ENCODE measurements at regions not wholly inside any gene's neighbourhood (a gene's known extent, or its start where the extent isn't known, plus 50 kb on each side); places are given as distances from the start of the nearest gene placed in this dataset.

DNA sequence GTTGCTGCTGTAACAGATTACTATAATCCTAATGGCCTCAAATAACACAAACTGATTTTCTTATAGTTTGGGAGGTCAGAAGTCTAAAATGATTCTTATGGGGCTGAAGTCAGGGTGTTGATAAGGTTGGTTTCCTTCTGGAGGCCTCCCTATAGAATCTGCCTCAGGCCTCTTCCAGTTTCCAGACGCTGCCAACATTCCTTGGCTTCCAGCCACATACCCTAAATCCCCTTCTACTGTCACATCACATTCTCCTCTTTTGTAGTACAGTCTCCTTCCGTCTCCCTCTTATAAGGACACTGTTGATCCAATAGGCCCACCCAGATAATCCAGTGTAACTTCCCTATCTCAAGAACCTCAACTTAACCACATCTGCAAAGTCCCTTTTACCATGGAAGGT, 145.3 kb upstream of the NCAM2 start:
- peaks cover 4% of the 10 kb centered on the region; the same call in 1 of the 2 replicates for H3K9me3 ChIP-seq (ENCODE audit: control insufficient read depth, insufficient read depth, low read length)
- H3K27me3 ChIP-seq (ENCODE audit: control insufficient read depth, insufficient read depth, low read length) = no peaks in the 10 kb centered on the region
- no peak for DNase-seq (ENCODE audit: low read depth, low spot score)
- no peak overlapping the region for H3K27ac ChIP-seq (ENCODE audit: low read depth, low read length)
- POLR2A ChIA-PET = no interaction called here
- H3K4me3 ChIP-seq (ENCODE audit: low read depth, low read length) = no peak overlapping the region
- CTCF ChIA-PET = no interaction called here
- TF ChIP-seq, protein P1, sequence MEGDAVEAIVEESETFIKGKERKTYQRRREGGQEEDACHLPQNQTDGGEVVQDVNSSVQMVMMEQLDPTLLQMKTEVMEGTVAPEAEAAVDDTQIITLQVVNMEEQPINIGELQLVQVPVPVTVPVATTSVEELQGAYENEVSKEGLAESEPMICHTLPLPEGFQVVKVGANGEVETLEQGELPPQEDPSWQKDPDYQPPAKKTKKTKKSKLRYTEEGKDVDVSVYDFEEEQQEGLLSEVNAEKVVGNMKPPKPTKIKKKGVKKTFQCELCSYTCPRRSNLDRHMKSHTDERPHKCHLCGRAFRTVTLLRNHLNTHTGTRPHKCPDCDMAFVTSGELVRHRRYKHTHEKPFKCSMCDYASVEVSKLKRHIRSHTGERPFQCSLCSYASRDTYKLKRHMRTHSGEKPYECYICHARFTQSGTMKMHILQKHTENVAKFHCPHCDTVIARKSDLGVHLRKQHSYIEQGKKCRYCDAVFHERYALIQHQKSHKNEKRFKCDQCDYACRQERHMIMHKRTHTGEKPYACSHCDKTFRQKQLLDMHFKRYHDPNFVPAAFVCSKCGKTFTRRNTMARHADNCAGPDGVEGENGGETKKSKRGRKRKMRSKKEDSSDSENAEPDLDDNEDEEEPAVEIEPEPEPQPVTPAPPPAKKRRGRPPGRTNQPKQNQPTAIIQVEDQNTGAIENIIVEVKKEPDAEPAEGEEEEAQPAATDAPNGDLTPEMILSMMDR (IDR thresholded peaks at IDR 0.05; ENCODE audit: low read depth, low read length) = no peak

DNA sequence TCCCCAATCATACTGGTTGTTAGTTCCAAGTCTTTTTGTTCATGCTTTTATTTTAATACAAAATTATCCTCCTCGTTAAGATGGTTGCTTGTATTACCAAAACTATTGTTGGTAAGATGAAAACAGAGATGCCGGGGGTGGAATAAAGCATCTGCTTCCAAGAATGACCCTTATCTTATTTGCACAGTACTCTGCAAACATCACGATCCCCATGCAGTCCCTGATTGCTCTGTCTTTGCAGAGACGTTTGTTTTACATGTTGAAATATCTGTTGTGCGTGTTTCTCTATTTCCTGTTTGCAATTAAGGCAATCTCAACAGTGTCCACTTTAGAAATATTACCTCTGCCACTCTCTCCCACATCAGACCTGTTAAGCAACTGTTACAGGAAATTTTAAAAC, 141.3 kb upstream of the NCAM2 start:
- Histone ChIP-seq H3K9me3 (ENCODE audit: control insufficient read depth, insufficient read depth, low read length) (peaks cover 3% of the 10 kb centered on the region; the same call in 1 of the 2 replicates), H3K27ac (ENCODE audit: low read depth, low read length) (no peak overlapping the region), H3K4me3 (ENCODE audit: low read depth, low read length) (no peak overlapping the region), H3K27me3 (ENCODE audit: control insufficient read depth, insufficient read depth, low read length) (no peaks in the 10 kb centered on the region)
- CTCF ChIA-PET = no interaction called here
- POLR2A ChIA-PET = no interaction called here
- TF ChIP-seq, protein P1 (IDR thresholded peaks at IDR 0.05; ENCODE audit: low read depth, low read length) = no peak
- DNase-seq (ENCODE audit: low read depth, low spot score) = no peak

DNA sequence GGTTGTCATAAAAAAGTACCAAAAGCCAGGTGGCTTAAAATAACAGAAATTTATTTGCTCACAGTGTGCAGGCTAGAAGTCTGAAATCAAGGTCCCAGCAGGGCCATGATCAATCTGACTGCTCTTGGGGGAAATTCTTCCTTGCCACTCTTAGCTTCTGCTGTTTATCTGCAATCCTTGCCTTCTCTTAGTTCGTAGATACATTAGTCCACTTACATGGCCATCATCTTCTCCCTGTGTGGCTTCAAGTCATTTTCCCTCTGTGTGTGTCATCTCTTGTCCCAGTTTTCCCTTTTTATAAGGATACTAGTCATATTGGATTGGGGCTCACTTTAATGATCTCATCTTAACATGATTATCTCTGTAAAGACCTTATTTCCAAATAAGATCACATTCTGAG, 124.0 kb upstream of the NCAM2 start:
- Histone ChIP-seq H3K4me3 (ENCODE audit: low read depth, low read length) (no peak overlapping the region), H3K9me3 (ENCODE audit: control insufficient read depth, insufficient read depth, low read length) (no peaks in the 10 kb centered on the region), H3K27ac (ENCODE audit: low read depth, low read length) (no peak overlapping the region), H3K27me3 (ENCODE audit: control insufficient read depth, insufficient read depth, low read length) (no peaks in the 10 kb centered on the region)
- CTCF ChIA-PET = no interaction called here
- TF ChIP-seq, protein P1 (IDR thresholded peaks at IDR 0.05; ENCODE audit: low read depth, low read length) = no peak
- DNase-seq (ENCODE audit: low read depth, low spot score) = no peak
- POLR2A ChIA-PET = no interaction called here

- Histone ChIP-seq H3K27me3 (ENCODE audit: control insufficient read depth, insufficient read depth, low read length) (no peaks in the 10 kb centered on the region), H3K4me3 (ENCODE audit: low read depth, low read length) (no peak overlapping the region), H3K9me3 (ENCODE audit: control insufficient read depth, insufficient read depth, low read length) (no peaks in the 10 kb centered on the region), H3K27ac (ENCODE audit: low read depth, low read length) (no peak overlapping the region)
- TF ChIP-seq, protein P1 (IDR thresholded peaks at IDR 0.05; ENCODE audit: low read depth, low read length) = no peak
- CTCF ChIA-PET = no interaction called here
- POLR2A ChIA-PET = no interaction called here
- no peak for DNase-seq (ENCODE audit: low read depth, low spot score)
Observed at GRCh38 chr21:20875742-20876141, 122.5 kb upstream of the NCAM2 start.

DNA sequence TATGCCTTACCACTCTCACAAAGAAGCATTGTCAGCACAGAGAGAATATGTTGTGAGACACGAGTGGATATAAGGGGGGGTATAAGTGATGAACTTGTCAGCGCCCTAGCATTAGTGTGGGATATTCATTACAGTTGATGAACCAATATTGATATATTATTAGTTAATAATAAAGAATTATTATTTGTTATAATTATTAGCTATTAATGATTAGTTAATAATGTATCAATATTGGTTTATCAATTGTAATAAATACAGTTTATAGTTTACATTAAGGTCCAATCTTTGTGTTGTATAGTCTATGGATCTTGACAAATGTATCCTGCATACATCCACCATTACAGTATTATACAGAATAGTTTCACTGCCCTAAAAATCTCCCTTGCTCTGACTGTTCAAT, 120.2 kb upstream of the NCAM2 start:
- no peak for DNase-seq (ENCODE audit: low read depth, low spot score)
- Histone ChIP-seq H3K27ac (ENCODE audit: low read depth, low read length) (no peak overlapping the region), H3K27me3 (ENCODE audit: control insufficient read depth, insufficient read depth, low read length) (no peaks in the 10 kb centered on the region), H3K9me3 (ENCODE audit: control insufficient read depth, insufficient read depth, low read length) (no peaks in the 10 kb centered on the region), H3K4me3 (ENCODE audit: low read depth, low read length) (no peak overlapping the region)
- TF ChIP-seq, protein P1 (IDR thresholded peaks at IDR 0.05; ENCODE audit: low read depth, low read length) = no peak
- CTCF ChIA-PET = no interaction called here
- POLR2A ChIA-PET = no interaction called here

Data from AG04450 (cell line).